GM13976 (cell line): ENCODE measurements at regions not wholly inside any gene's neighbourhood (a gene's known extent, or its start where the extent isn't known, plus 50 kb on each side); places are given as distances from the start of the nearest gene placed in this dataset.
A peak's percentile ranks its signal among the peaks of the same experiment; 100 is the strongest.

Experiments used
- DNase-seq: peaks from one replicate; pipeline ENCODE4 v3.0.0; 2012; ENCODE audit warnings: low spot score
- in situ Hi-C: fragments of 300-500 bp; cut with MboI; formaldehyde crosslinking; loops from one replicate; pipeline ENCODE4 v1.12.0; 2022; ENCODE audit warnings: low sequenced_read_pairs, mixed read lengths, inconsistent platforms; ENCODE audit not compliant: unreplicated experiment
- TF ChIP-seq, protein P1 (sequence below): IDR thresholded peaks from 2 replicates; pipeline ENCODE4 v1.5.1; 2012; ENCODE audit warnings: borderline replicate concordance, mild to moderate bottlenecking; ENCODE audit not compliant: insufficient read depth; ENCODE audit errors: extremely low read depth, missing control alignments, control extremely low read depth

- in situ Hi-C loops, result no loop called here
- DNase-seq, result peak; percentile 18
- TF ChIP-seq, protein P1, sequence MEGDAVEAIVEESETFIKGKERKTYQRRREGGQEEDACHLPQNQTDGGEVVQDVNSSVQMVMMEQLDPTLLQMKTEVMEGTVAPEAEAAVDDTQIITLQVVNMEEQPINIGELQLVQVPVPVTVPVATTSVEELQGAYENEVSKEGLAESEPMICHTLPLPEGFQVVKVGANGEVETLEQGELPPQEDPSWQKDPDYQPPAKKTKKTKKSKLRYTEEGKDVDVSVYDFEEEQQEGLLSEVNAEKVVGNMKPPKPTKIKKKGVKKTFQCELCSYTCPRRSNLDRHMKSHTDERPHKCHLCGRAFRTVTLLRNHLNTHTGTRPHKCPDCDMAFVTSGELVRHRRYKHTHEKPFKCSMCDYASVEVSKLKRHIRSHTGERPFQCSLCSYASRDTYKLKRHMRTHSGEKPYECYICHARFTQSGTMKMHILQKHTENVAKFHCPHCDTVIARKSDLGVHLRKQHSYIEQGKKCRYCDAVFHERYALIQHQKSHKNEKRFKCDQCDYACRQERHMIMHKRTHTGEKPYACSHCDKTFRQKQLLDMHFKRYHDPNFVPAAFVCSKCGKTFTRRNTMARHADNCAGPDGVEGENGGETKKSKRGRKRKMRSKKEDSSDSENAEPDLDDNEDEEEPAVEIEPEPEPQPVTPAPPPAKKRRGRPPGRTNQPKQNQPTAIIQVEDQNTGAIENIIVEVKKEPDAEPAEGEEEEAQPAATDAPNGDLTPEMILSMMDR, result peak; percentile 50
These were observed 289.0 kb upstream of the TFPI start for GRCh38 chr2:187842978-187843847.

DNA sequence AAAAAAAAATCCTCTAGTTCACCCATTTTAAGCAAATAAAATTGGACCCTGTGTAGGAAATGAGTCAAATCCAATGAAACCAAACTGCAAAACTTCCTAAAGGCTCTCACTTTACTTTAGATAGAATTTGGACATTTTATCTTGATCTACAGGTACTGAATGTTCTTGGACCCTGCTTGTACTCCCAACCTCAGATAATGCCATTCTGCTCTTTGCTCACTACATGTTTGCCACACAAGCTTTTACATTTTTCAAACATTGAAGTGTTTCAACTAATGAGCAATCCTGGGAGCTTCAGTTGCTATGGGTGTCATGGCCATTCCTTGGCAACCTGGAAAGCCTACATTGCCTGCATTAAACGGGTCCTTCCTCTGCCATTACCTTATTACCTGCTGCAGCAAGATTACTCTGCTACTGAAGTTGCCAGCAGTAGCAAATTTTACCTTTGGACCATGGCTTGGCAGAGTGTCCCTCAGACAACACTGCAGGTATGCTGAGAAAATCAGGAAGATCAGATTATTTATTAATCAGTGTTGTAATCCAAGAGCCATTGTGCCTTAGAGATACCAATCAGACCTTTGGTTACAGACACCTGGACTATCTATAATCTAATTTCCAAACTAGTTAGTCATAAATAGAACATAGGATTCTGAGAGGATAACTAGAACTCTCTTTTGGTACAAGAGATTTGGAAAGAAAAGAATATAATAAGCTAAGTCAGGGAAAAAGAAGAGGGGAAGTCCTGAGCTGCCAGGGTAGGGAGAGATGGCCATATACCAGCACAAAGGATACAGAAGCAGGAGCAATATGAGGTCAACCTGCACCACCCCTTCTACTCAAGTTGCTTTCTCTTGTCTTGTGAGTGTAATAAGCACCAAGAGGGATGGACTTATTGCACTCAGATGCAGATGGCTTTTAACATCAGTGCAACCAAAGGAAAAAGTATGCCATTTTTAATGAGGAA lies 293.3 kb upstream of the TFPI start:
- TF ChIP-seq, protein P1, result no peak
- DNase-seq, result no peak
- in situ Hi-C loops, result no loop called here

DNA sequence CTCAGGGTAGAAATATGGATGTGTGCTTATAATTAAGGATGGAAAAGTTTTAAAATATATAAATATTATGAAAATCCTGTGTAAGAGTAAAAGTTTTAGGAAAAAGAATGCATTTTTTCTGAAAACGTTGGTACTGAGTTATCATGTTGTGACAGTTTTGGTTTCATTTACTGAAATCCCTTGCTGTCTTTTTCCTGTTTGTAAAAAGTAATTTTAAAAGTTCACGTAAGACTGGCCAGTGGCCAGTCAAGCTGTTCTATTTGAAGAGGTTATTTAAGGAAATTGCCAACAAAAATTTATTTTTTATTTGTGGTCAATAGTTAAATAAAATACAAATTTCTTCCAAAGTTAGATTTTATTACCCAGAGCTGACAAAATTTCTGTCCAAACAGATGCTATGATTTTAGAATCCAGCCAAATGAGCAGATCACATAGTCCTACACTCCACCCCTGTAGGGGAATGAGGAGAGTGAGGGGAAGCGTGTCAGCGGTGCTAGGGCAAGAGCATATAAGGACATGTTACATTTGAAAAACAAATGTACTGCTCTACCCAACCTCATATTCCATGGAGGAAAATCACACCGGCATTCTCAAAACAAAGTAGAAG lies 297.8 kb upstream of the TFPI start:
- in situ Hi-C loops, result no loop called here
- DNase-seq, result no peak
- TF ChIP-seq, protein P1, result no peak

GRCh38 chr2:187853381-187853791 lies 299.2 kb upstream of the TFPI start:
- no peak for DNase-seq
- TF ChIP-seq, protein P1, result no peak
- in situ Hi-C loops, result no loop called here

DNA sequence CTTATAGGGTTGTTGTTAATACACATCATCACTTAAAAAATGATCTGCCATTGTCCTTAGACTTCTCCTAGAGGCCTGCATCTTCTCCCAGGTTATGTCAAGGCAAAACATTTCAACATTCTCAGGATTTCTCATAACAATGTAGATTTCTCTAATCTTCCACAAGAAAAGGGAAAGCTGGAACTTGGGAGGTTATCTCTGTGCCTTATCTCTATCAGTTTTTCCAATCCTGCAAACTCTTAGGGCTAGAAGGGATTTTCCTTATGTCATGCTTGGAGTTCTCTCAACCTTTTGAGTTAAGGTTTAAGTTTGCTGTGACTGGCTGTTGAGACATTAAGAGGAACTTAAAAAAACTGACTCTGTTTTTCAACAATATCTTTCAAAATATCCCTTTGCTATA lies 300.6 kb upstream of the TFPI start:
- TF ChIP-seq, protein P1, result no peak
- no peak for DNase-seq
- in situ Hi-C loops, result no loop called here

DNA sequence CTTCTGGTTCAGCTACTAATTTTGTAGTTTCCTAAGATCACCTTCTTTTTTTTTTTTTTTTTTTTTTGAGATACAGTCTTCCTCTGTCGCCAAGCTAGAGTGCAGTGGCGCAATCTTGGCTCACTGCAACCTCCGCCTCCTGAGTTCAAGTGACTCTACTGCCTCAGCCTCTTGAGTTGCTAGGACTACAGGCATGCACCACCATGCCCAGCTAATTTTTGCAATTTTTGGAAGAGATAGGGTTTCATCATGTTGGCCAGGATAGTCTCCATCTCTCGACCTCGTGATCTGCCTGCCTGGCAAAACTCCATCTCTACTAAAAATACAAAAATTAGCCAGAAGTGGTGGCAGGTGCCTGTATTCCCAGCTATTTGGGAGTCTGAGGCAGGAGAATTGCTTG lies 301.5 kb upstream of the TFPI start:
- in situ Hi-C loops, result no loop called here
- TF ChIP-seq, protein P1, result no peak
- no peak for DNase-seq
